Stomach smooth muscle (tissue), 2 donors: ENCODE measurements at regions not wholly inside any gene's neighbourhood (a gene's known extent, or its start where the extent isn't known, plus 50 kb on each side); places are given as distances from the start of the nearest gene placed in this dataset.
"Not testable (repeated sequence)": the region's sequence is repeated elsewhere in the genome, so short reads cannot be mapped to it uniquely, and the experiment has no call there.

Experiments
- H3K27ac ChIP-seq: one replicate; pipeline ENCODE4 v1.7.0; 2013; ENCODE audit warnings: mild to moderate bottlenecking, low read length, inconsistent platforms
- H3K27me3 ChIP-seq, 2 donors: one replicate each; pipeline ENCODE4 v1.7.0; 2013; ENCODE audit warnings: low read length in 2 of 2; ENCODE audit not compliant: insufficient read depth in 2 of 2, control insufficient read depth in 1 of 2
- H3K36me3 ChIP-seq, 2 donors: one replicate each; pipeline ENCODE4 v1.7.0; 2013; ENCODE audit warnings: low read length in 2 of 2; ENCODE audit not compliant: control insufficient read depth in 2 of 2, insufficient read depth in 2 of 2
- H3K4me1 ChIP-seq: one replicate; pipeline ENCODE4 v1.7.0; 2013; ENCODE audit warnings: low read length; ENCODE audit not compliant: control insufficient read depth, insufficient read depth
- H3K4me3 ChIP-seq, 2 donors: one replicate each; pipeline ENCODE4 v1.7.0; 2013; ENCODE audit warnings: low read length in 2 of 2
- H3K9ac ChIP-seq, 2 donors: one replicate each; pipeline ENCODE4 v1.7.0; 2013; ENCODE audit warnings: low read length in 2 of 2, mild to moderate bottlenecking in 1 of 2
- H3K9me3 ChIP-seq, 2 donors: one replicate each; pipeline ENCODE4 v1.7.0; 2013; ENCODE audit warnings: low read length in 2 of 2; ENCODE audit not compliant: control insufficient read depth in 2 of 2
- donor health status: healthy.
- donor health status: Pancreatic carcinoma.

DNA sequence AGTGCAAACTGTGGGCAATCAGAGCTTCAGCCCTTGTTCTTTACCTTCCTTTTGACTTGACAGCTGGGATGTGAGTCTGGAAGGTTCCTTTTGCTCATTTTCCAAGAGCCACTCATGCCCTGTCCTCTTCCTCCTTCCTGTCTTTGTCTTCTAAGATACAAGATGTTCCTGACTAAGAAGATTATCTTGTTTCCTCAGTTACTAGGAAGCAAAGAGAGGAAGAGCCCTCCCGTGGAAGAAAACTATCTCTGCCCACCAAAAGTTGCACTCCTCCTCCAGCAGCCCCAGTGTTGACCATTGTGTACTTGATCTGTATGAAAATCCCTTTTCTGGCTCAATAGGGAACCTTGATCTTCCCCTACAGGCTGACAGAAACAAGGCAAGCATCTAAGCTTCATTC lies 138.0 kb downstream of the C12orf75 start:
- Histone ChIP-seq H3K9ac (no peak overlapping the region), H3K36me3 (no peaks in the 10 kb centered on the region), H3K4me3 (no peak overlapping the region), H3K4me1 (no peaks in the 10 kb centered on the region), H3K27me3 (no peaks in the 10 kb centered on the region), H3K9me3 (no peaks in the 10 kb centered on the region), H3K27ac (no peak overlapping the region)

DNA sequence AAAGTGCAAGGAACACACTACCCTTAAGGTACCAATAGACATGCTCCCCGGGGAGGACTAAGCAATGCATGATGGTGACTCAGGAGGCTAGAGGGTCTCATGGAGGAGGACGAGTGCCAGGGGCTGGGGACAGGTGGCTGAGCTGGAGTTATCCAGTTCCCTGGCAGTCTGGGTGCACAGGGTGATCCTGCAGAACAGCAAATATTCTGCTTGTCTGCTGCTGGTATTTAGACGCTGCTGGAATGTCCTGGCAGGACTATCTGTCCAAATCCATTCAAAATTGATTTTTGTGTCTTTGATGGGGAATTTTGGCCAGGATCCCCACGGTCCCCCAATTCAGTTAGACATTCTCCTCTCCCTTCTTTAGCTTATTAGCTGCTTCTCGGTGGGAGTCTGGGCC lies 138.7 kb downstream of the C12orf75 start:
- Histone ChIP-seq H3K27ac (no peak overlapping the region), H3K4me1 (no peaks in the 10 kb centered on the region), H3K9me3 (no peaks in the 10 kb centered on the region), H3K4me3 (no peak overlapping the region), H3K9ac (no peak overlapping the region), H3K36me3 (no peaks in the 10 kb centered on the region), H3K27me3 (no peaks in the 10 kb centered on the region)

DNA sequence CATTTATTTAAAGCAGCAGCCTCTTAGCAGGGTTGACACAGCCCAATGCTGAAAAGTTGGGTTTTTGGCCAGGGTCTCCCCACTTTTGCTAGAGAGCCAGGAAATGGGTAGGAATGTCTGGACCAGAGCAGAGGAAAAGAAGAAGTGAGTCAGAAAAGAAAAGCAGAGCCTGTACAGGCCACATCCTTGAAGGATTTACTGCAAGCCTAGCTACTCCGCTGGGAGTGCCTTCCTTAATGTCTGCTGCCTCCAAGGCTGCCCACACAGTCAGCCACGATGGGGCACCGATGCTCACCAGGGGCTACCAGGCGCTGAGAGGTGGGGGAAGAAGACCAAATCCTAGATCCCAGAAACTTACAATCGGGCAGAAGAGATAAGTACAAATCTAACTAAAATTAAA lies 139.2 kb downstream of the C12orf75 start:
- H3K9me3 ChIP-seq = no peaks in the 10 kb centered on the region
- H3K36me3 ChIP-seq = no peaks in the 10 kb centered on the region
- no peak overlapping the region for H3K4me3 ChIP-seq
- no peaks in the 10 kb centered on the region for H3K27me3 ChIP-seq
- H3K9ac ChIP-seq = no peak overlapping the region
- H3K4me1 ChIP-seq = no peaks in the 10 kb centered on the region
- H3K27ac ChIP-seq = no peak overlapping the region

DNA sequence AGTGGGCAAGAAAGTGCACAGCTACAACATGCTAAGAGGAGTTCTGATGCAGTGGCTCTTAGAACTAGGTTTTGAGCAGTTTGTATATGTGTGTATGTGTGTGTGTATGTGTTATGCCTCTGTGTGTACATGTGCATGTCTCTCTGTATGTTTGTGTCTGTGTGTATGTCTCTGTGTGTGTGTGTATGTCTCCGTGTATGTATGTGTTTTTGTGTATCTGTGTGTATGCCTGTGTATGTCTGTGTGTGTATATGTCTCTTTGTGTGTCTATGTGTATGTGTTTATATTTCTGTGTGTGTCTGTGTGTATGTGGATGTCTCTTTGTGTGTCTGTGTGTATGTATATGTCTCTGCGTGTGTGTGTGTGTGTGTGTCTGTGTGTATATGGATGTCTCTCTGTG lies 139.6 kb downstream of the C12orf75 start:
- Histone ChIP-seq H3K36me3 (no peaks in the 10 kb centered on the region), H3K4me1 (no peaks in the 10 kb centered on the region), H3K4me3 (no peak overlapping the region), H3K9ac (no peak overlapping the region), H3K9me3 (no peaks in the 10 kb centered on the region), H3K27me3 (no peaks in the 10 kb centered on the region), H3K27ac (no peak overlapping the region)

DNA sequence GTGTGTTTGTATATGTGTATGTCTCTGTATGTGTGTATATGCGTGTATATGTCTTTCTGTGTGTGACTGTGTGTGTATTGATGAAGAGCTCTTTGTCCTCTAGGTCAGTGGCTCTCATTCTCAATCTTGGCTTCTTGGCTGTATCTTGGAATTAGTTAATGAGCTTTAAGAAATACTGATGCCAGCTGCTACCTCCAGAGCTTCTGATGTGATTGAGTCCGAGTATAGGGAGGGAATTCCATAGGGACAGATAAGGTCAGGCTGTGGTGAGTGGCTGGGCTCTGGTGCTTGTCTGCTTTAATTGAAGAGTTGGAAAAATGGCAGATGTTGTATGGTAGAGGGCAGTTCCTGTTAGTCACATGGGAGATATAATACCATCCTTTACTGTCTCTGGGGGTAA lies 140.1 kb downstream of the C12orf75 start:
- H3K27ac ChIP-seq = no peak overlapping the region
- H3K36me3 ChIP-seq = no peaks in the 10 kb centered on the region
- H3K9me3 ChIP-seq = no peaks in the 10 kb centered on the region
- no peaks in the 10 kb centered on the region for H3K27me3 ChIP-seq
- no peak overlapping the region for H3K9ac ChIP-seq
- H3K4me1 ChIP-seq = no peaks in the 10 kb centered on the region
- no peak overlapping the region for H3K4me3 ChIP-seq

GRCh38 chr12:105474672-105475071 lies 144.2 kb downstream of the C12orf75 start:
- no peaks in the 10 kb centered on the region for H3K9me3 ChIP-seq
- H3K4me3 ChIP-seq = no peak overlapping the region
- no peak overlapping the region for H3K27ac ChIP-seq
- no peaks in the 10 kb centered on the region for H3K36me3 ChIP-seq
- H3K27me3 ChIP-seq = no peaks in the 10 kb centered on the region
- H3K9ac ChIP-seq = no peak overlapping the region
- no peaks in the 10 kb centered on the region for H3K4me1 ChIP-seq

- H3K9ac ChIP-seq = no peak overlapping the region
- H3K4me3 ChIP-seq = no peak overlapping the region
- no peak overlapping the region for H3K27ac ChIP-seq
- no peaks in the 10 kb centered on the region for H3K36me3 ChIP-seq
- no peaks in the 10 kb centered on the region for H3K9me3 ChIP-seq
- no peaks in the 10 kb centered on the region for H3K27me3 ChIP-seq
- no peaks in the 10 kb centered on the region for H3K4me1 ChIP-seq
Measured at GRCh38 chr12:105476616-105477015, 146.1 kb downstream of the C12orf75 start.

DNA sequence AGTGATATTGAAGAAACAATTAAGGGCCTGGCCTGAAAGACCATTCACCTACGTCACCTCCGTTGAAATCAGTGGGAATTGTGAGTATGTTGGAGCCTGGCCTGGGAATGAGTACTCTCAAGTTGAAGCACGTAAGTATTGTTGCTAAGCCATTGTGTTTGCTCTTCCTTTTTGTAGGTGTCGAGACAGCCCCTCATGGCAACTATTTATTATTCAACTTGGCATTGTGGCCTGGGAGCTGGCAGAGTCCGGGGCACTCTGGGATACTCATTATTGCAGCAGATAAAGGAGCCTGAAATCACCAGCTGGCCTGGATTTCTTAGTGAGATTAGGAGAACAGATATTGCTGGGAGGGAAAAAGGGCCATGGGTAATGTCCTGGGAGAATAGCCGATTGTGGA lies 147.4 kb downstream of the C12orf75 start:
- no peaks in the 10 kb centered on the region for H3K36me3 ChIP-seq
- no peak overlapping the region for H3K9ac ChIP-seq
- H3K27ac ChIP-seq = no peak overlapping the region
- H3K27me3 ChIP-seq = no peaks in the 10 kb centered on the region
- H3K4me1 ChIP-seq = no peaks in the 10 kb centered on the region
- H3K9me3 ChIP-seq = no peaks in the 10 kb centered on the region
- H3K4me3 ChIP-seq = no peak overlapping the region

- not testable (repeated sequence) for H3K27me3 ChIP-seq, H3K9me3 ChIP-seq, H3K9ac ChIP-seq, H3K27ac ChIP-seq, H3K36me3 ChIP-seq, H3K4me1 ChIP-seq, H3K4me3 ChIP-seq
Measured at GRCh38 chr12:105478788-105479187, 148.3 kb downstream of the C12orf75 start.

DNA sequence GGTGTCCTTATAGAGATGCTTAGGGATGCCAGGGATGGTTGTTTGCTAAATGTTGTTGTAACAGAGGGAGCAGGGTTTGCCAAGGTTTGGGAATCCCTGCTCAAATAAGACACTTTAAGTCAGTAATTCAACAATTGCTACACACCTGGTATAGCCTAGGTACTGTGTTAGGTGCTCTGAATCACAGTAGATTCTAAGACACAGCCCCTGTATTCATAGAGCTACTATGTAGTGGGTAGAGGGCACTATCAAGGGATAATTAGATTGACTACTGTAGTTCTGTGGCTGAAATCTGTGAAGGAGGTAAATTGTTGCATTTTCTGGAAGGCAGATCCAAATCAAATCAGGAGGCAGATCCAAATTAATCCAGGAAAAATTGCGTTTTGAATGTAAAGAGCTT lies 149.2 kb downstream of the C12orf75 start:
- H3K27me3 ChIP-seq = peaks cover 0 to 2% of the 10 kb centered on the region in 2 donors
- no peak overlapping the region for H3K9ac ChIP-seq
- no peak overlapping the region for H3K27ac ChIP-seq
- H3K9me3 ChIP-seq = no peaks in the 10 kb centered on the region
- no peaks in the 10 kb centered on the region for H3K4me1 ChIP-seq
- H3K4me3 ChIP-seq = no peak overlapping the region
- H3K36me3 ChIP-seq = no peaks in the 10 kb centered on the region

GRCh38 chr12:105480162-105480561 lies 149.7 kb downstream of the C12orf75 start:
- Histone ChIP-seq H3K4me1 (no peaks in the 10 kb centered on the region), H3K36me3 (no peaks in the 10 kb centered on the region), H3K9me3 (no peaks in the 10 kb centered on the region), H3K27me3 (peaks cover 0 to 2% of the 10 kb centered on the region in 2 donors), H3K27ac (no peak overlapping the region), H3K4me3 (no peak overlapping the region), H3K9ac (no peak overlapping the region)
